NCI-H2171 (cell line): ENCODE measurements at regions not wholly inside any gene's neighbourhood (a gene's known extent, or its start where the extent isn't known, plus 50 kb on each side); places are given as distances from the start of the nearest gene placed in this dataset.
"Not testable (repeated sequence)": the region's sequence is repeated elsewhere in the genome, so short reads cannot be mapped to it uniquely, and the experiment has no call there.

Experiments
- DNase-seq: peaks from one replicate; lab custom pipeline; 2025; lab: John Stamatoyannopoulos, UW

GRCh38 chr21:20779321-20779720, 218.9 kb upstream of the NCAM2 start:
- no peak for DNase-seq

GRCh38 chr21:20783611-20784010, 214.6 kb upstream of the NCAM2 start:
- DNase-seq, result no peak

- DNase-seq, result no peak
Observed at GRCh38 chr21:20789729-20790500, 208.3 kb upstream of the NCAM2 start.

- DNase-seq, result no peak
Observed at GRCh38 chr21:20800106-20800505, 198.1 kb upstream of the NCAM2 start.

- no peak for DNase-seq
Observed at GRCh38 chr21:20802201-20802600, 196.0 kb upstream of the NCAM2 start.

- no peak for DNase-seq
Observed at GRCh38 chr21:20802631-20803260, 195.5 kb upstream of the NCAM2 start.

- DNase-seq, result no peak
Observed at GRCh38 chr21:20811702-20812101, 186.5 kb upstream of the NCAM2 start.

- DNase-seq, result no peak
Observed at GRCh38 chr21:20814090-20814489, 184.1 kb upstream of the NCAM2 start.

- no peak for DNase-seq
Observed at GRCh38 chr21:20822666-20823065, 175.5 kb upstream of the NCAM2 start.

GRCh38 chr21:20852866-20853265, 145.3 kb upstream of the NCAM2 start:
- no peak for DNase-seq

GRCh38 chr21:20856926-20857325, 141.3 kb upstream of the NCAM2 start:
- DNase-seq, result no peak

- DNase-seq, result no peak
Observed at GRCh38 chr21:20874202-20874601, 124.0 kb upstream of the NCAM2 start.

- no peak for DNase-seq
Observed at GRCh38 chr21:20875742-20876141, 122.5 kb upstream of the NCAM2 start.

GRCh38 chr21:20877976-20878375, 120.2 kb upstream of the NCAM2 start:
- DNase-seq, result no peak

GRCh38 chr21:20882462-20883407, 115.5 kb upstream of the NCAM2 start:
- peak; percentile 2 for DNase-seq

- no peak for DNase-seq
Observed at GRCh38 chr21:20883408-20883800, 114.8 kb upstream of the NCAM2 start.

- DNase-seq, result no peak
Observed at GRCh38 chr21:20902511-20902910, 95.7 kb upstream of the NCAM2 start.

- no peak for DNase-seq
Observed at GRCh38 chr21:20902998-20903397, 95.2 kb upstream of the NCAM2 start.

- not testable (repeated sequence) for DNase-seq
Observed at GRCh38 chr21:20927555-20927954, 70.7 kb upstream of the NCAM2 start.

GRCh38 chr21:20942523-20942922, 55.7 kb upstream of the NCAM2 start:
- DNase-seq, result no peak

GRCh38 chr21:20943561-20943997, 54.6 kb upstream of the NCAM2 start:
- DNase-seq, result no peak

GRCh38 chr21:20944139-20944538, 54.1 kb upstream of the NCAM2 start:
- DNase-seq, result no peak

GRCh38 chr21:20946701-20947100, 51.5 kb upstream of the NCAM2 start:
- DNase-seq, result no peak
